ENCODE measurements at regions not wholly inside any gene's neighbourhood (a gene's known extent, or its start where the extent isn't known, plus 50 kb on each side); places are given as distances from the start of the nearest gene placed in this dataset.

- Mint-ChIP-seq H3K4me1 (ENCODE audit: low read depth, unreplicated experiment) (peaks cover 8% of the 10 kb centered on the region), H3K27me3 (ENCODE audit: unreplicated experiment) (peaks cover 53% of the 10 kb centered on the region), H3K27ac (ENCODE audit: unreplicated experiment) (no peak overlapping the region), H3K9me3 (ENCODE audit: low read depth, unreplicated experiment) (no peaks in the 10 kb centered on the region), H3K4me3 (ENCODE audit: low read depth, unreplicated experiment) (no peak overlapping the region), H3K36me3 (ENCODE audit: insufficient read depth, unreplicated experiment) (no peaks in the 10 kb centered on the region)
- no peak for DNase-seq
- no TSS peak for BruUV-seq (replicated peaks)
- TF ChIP-seq CTCF (IDR thresholded peaks at IDR 0.05; ENCODE audit: unreplicated experiment): no peak
- CTCF ChIA-PET: interaction anchor here (1.1 kb wide), 1 partner anchor 9 kb away, joined by 3 read pairs; no protein-coding TSS in a partner anchor
- intact Hi-C loops (cut with micrococcal nuclease; ENCODE audit: unreplicated experiment): no loop called here
Observed at GRCh38 chr1:143699731-143700130, 272.1 kb downstream of the FAM72C start.

GRCh38 chr1:143699115-143699514 is 272.7 kb downstream of the FAM72C start:
- CTCF ChIA-PET: interaction anchor here (1.1 kb wide), 1 partner anchor 10 kb away, joined by 3 read pairs; no protein-coding TSS in a partner anchor
- no peak overlapping the region for H3K27ac Mint-ChIP-seq (ENCODE audit: unreplicated experiment)
- H3K9me3 Mint-ChIP-seq (ENCODE audit: low read depth, unreplicated experiment): no peaks in the 10 kb centered on the region
- TF ChIP-seq CTCF (IDR thresholded peaks at IDR 0.05; ENCODE audit: unreplicated experiment): no peak
- H3K4me1 Mint-ChIP-seq (ENCODE audit: low read depth, unreplicated experiment): peaks cover 8% of the 10 kb centered on the region
- no peak overlapping the region for H3K4me3 Mint-ChIP-seq (ENCODE audit: low read depth, unreplicated experiment)
- H3K36me3 Mint-ChIP-seq (ENCODE audit: insufficient read depth, unreplicated experiment): no peaks in the 10 kb centered on the region
- BruUV-seq (replicated peaks): no TSS peak
- DNase-seq: no peak
- peaks cover 59% of the 10 kb centered on the region for H3K27me3 Mint-ChIP-seq (ENCODE audit: unreplicated experiment)
- intact Hi-C loops (cut with micrococcal nuclease; ENCODE audit: unreplicated experiment): no loop called here

GRCh38 chr1:143698016-143698415 is 273.8 kb downstream of the FAM72C start:
- CTCF ChIA-PET: no interaction called here
- Mint-ChIP-seq H3K36me3 (ENCODE audit: insufficient read depth, unreplicated experiment) (no peaks in the 10 kb centered on the region), H3K27ac (ENCODE audit: unreplicated experiment) (peak overlapping the region; percentile 9), H3K9me3 (ENCODE audit: low read depth, unreplicated experiment) (no peaks in the 10 kb centered on the region), H3K4me3 (ENCODE audit: low read depth, unreplicated experiment) (no peak overlapping the region), H3K4me1 (ENCODE audit: low read depth, unreplicated experiment) (peaks cover 8% of the 10 kb centered on the region), H3K27me3 (ENCODE audit: unreplicated experiment) (peaks cover 70% of the 10 kb centered on the region)
- no TSS peak for BruUV-seq (replicated peaks)
- DNase-seq: peak; percentile 86
- intact Hi-C loops (cut with micrococcal nuclease; ENCODE audit: unreplicated experiment): no loop called here
- peak; percentile 82 for TF ChIP-seq CTCF (IDR thresholded peaks at IDR 0.05; ENCODE audit: unreplicated experiment)

- Mint-ChIP-seq H3K9me3 (ENCODE audit: low read depth, unreplicated experiment) (no peaks in the 10 kb centered on the region), H3K27me3 (ENCODE audit: unreplicated experiment) (peaks cover 82% of the 10 kb centered on the region), H3K4me1 (ENCODE audit: low read depth, unreplicated experiment) (peaks cover 8% of the 10 kb centered on the region), H3K36me3 (ENCODE audit: insufficient read depth, unreplicated experiment) (no peaks in the 10 kb centered on the region), H3K4me3 (ENCODE audit: low read depth, unreplicated experiment) (no peak overlapping the region), H3K27ac (ENCODE audit: unreplicated experiment) (no peak overlapping the region)
- intact Hi-C loops (cut with micrococcal nuclease; ENCODE audit: unreplicated experiment): no loop called here
- no TSS peak for BruUV-seq (replicated peaks)
- CTCF ChIA-PET: no interaction called here
- TF ChIP-seq CTCF (IDR thresholded peaks at IDR 0.05; ENCODE audit: unreplicated experiment): no peak
- DNase-seq: no peak
Observed at GRCh38 chr1:143694085-143694484, 277.7 kb downstream of the FAM72C start.

All from Calu3 (cell line).